ENCODE measurements at regions not wholly inside any gene's neighbourhood (a gene's known extent, or its start where the extent isn't known, plus 50 kb on each side); places are given as distances from the start of the nearest gene placed in this dataset.

DNA sequence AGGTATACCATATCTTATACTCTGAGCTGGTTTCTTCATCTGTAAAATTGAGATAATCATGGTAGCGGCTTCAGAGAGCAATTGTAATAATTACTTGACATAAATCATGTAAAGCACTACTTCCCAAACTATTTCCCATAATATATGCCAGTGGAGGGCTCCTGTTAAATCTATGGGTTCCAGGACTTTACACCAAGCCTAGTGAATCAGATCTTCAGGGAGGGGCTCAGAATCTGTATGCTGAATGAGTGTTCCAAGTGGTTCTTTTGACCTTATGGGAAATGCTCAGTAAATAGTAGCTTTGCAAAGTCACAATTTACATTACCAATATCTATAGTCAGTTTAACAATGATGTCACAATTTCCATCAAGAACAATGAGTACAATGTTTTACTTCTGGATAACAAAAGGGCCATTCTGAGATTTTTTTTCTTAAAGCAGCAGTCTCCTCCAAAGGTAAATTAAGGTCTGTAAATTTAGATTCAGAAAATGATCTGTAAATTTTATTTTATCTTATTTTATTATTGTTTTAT, 50.9 kb upstream of the NLK start:
- TF ChIP-seq CTCF (conservative IDR thresholded peaks at IDR 0.05): no peak
- Histone ChIP-seq H3K27me3 (ENCODE audit: insufficient read depth, low read length) (no peaks in the 10 kb centered on the region), H2BK120ac (ENCODE audit: low read depth, low read length, poor library complexity, severe bottlenecking) (no peak overlapping the region), H3K23ac (ENCODE audit: insufficient read length, low read depth, low read length) (no peak overlapping the region), H4K5ac (ENCODE audit: insufficient read length, low read depth, low read length) (no peak overlapping the region), H3K4ac (ENCODE audit: low read depth, low read length) (no peak overlapping the region), H4K20me1 (ENCODE audit: control insufficient read depth, insufficient read depth, insufficient read length) (no peaks in the 10 kb centered on the region), H3K18ac (ENCODE audit: insufficient read length, low read depth, low read length) (no peak overlapping the region), H4K8ac (replicated peaks; ENCODE audit: insufficient read length, low read depth, low read length) (no peak overlapping the region), H3K56ac (ENCODE audit: insufficient read length, low read depth, low read length) (no peak overlapping the region), H3K23me2 (ENCODE audit: insufficient read length, low read depth, low read length, poor library complexity, severe bottlenecking) (no peaks in the 10 kb centered on the region), H3K79me1 (ENCODE audit: insufficient read depth, low read depth, low read length, poor library complexity, severe bottlenecking) (no peaks in the 10 kb centered on the region), H2AFZ (ENCODE audit: low read length) (no peak overlapping the region), H3K4me2 (ENCODE audit: insufficient read depth, insufficient read length, low read length) (no peak overlapping the region), H2BK15ac (ENCODE audit: low read depth, low read length) (no peak overlapping the region), H3K79me2 (ENCODE audit: insufficient read depth, low read length) (no peaks in the 10 kb centered on the region), H3K14ac (ENCODE audit: insufficient read depth, low read length) (no peak overlapping the region), H2AK5ac (ENCODE audit: insufficient read length, low read length) (no peak overlapping the region), H2BK5ac (ENCODE audit: insufficient read length, low read length) (no peak overlapping the region), H3K27ac (ENCODE audit: insufficient read length, low read depth, low read length) (no peak overlapping the region), H3K4me1 (ENCODE audit: insufficient read depth, low read length) (0 out of 2 replicates have a peak, but pooled peaks cover 4% of the 10 kb centered on the region), H3K9ac (ENCODE audit: extremely low read depth, insufficient read length, low read length) (no peak overlapping the region), H3T11ph (ENCODE audit: low read length) (no peak overlapping the region), H2BK12ac (ENCODE audit: insufficient read length, low read depth, low read length) (no peak overlapping the region), H2BK20ac (ENCODE audit: low read depth, low read length, poor library complexity, severe bottlenecking) (no peak overlapping the region), H3K9me3 (ENCODE audit: control insufficient read depth, low read depth, low read length) (no peaks in the 10 kb centered on the region), H4K91ac (ENCODE audit: insufficient read length, low read depth, low read length) (no peak overlapping the region)
- peaks cover 0 to 4% of the 10 kb centered on the region in 2 experiments; a peak in 1 of 5 replicates for H3K9me3 Mint-ChIP-seq
- H3K4me3 Mint-ChIP-seq: no peak overlapping the region
- peaks cover 9% of the 10 kb centered on the region for H3K27me3 Mint-ChIP-seq (ENCODE audit: low read depth)
- H3K4me1 Mint-ChIP-seq: peaks cover 15 to 17% of the 10 kb centered on the region in 2 experiments; a peak in 3 of 4 replicates
- DNase-seq: no peak
- no peaks in the 10 kb centered on the region for H3K36me3 Mint-ChIP-seq (ENCODE audit: insufficient read depth in 1 of 3, low read depth in 3 of 3)
- no peak overlapping the region for H3K27ac Mint-ChIP-seq
- no CpG with 5 or more reads among the region's 1 CpG for WGBS (ENCODE audit: extremely low coverage, insufficient read length, low lambda C conversion rate)

All from H9 (cell line).